AG10803 (cell line): ENCODE measurements at regions not wholly inside any gene's neighbourhood (a gene's known extent, or its start where the extent isn't known, plus 50 kb on each side); places are given as distances from the start of the nearest gene placed in this dataset.

Experiments
- DNase-seq: peaks from one replicate; pipeline ENCODE4 v3.0.0; 2010; ENCODE audit warnings: low read depth
- H3K4me3 ChIP-seq: 2 replicates; pipeline ENCODE4 v1.5.1; 2011; ENCODE audit warnings: mild to moderate bottlenecking, low read length, control low read depth
- TF ChIP-seq, protein P1 (sequence below): conservative IDR thresholded peaks from 2 replicates; pipeline ENCODE4 v1.5.1; 2011; ENCODE audit warnings: mild to moderate bottlenecking, low read length, control low read depth, inconsistent platforms

DNA sequence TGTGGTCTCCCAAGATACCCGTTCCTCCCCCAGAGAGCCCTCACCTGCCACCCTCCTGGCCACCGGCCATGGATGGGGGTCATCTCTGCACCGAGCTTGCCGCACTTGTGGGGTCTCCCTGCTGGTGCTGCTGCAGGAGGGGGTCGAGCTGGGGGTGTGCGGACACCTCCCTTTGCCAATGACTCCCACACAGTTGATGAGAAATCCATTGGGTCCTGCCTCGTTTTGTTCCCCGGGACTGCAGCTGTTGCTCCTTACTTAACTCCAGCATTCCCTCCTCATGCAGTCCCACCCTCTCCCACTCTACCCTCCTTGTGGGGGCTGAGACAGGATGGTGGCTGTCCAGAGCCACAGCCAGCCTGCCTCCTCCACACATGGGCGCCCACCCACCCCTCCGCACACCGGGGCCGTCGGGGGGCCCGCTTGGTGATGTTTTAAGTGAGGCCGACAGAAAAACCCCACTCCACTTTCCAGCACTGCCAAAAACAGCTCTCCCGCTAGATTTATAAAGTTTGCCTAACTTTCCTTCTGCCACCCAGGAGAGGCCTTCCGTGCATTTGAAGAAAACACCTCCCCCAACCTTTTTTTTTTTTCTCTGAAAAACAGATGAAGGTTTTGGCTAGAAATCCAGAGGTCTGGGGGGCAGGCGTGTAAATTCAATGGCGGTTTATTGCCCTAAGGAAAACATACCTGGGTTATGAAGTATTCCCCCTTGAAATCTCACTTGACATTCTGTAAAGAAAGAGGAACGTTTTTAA, 53.5 kb upstream of the APCDD1L start:
- DNase-seq, result no peak
- H3K4me3 ChIP-seq, result no peak overlapping the region
- TF ChIP-seq, protein P1, sequence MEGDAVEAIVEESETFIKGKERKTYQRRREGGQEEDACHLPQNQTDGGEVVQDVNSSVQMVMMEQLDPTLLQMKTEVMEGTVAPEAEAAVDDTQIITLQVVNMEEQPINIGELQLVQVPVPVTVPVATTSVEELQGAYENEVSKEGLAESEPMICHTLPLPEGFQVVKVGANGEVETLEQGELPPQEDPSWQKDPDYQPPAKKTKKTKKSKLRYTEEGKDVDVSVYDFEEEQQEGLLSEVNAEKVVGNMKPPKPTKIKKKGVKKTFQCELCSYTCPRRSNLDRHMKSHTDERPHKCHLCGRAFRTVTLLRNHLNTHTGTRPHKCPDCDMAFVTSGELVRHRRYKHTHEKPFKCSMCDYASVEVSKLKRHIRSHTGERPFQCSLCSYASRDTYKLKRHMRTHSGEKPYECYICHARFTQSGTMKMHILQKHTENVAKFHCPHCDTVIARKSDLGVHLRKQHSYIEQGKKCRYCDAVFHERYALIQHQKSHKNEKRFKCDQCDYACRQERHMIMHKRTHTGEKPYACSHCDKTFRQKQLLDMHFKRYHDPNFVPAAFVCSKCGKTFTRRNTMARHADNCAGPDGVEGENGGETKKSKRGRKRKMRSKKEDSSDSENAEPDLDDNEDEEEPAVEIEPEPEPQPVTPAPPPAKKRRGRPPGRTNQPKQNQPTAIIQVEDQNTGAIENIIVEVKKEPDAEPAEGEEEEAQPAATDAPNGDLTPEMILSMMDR, result no peak

DNA sequence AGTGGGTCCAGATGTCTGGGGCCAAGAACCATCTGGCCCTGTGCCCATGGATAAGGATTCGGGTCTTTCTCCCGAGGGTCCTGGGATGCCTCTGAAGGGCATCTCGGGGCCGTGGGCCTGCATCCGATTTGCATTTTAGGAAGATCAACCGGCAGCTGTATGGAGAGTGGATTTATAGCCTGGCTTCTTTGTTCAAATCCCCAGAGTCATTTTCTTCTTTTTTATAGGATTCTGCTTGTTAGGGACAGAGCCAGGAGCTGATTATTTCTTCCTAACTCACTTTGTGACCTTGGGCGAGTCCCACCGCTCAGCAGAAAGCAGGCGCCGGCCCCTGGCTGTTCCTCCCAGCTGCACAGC, 52.9 kb upstream of the APCDD1L start:
- DNase-seq, result no peak
- H3K4me3 ChIP-seq, result no peak overlapping the region
- TF ChIP-seq, protein P1, result no peak

GRCh38 chr20:58567437-58567836, 52.2 kb upstream of the APCDD1L start:
- TF ChIP-seq, protein P1, result no peak
- no peak overlapping the region for H3K4me3 ChIP-seq
- DNase-seq, result no peak

GRCh38 chr20:58566981-58567380, 51.8 kb upstream of the APCDD1L start:
- TF ChIP-seq, protein P1, result no peak
- no peak for DNase-seq
- no peak overlapping the region for H3K4me3 ChIP-seq

- DNase-seq, result no peak
- H3K4me3 ChIP-seq, result no peak overlapping the region
- TF ChIP-seq, protein P1, result no peak
Measured at GRCh38 chr20:58565461-58566175, 50.4 kb upstream of the APCDD1L start.
